ENCODE measurements at regions not wholly inside any gene's neighbourhood (a gene's known extent, or its start where the extent isn't known, plus 50 kb on each side); places are given as distances from the start of the nearest gene placed in this dataset.

GRCh38 chr2:209305746-209306196, 118.1 kb upstream of the MAP2 start:
- TF ChIP-seq CTCF (IDR thresholded peaks at IDR 0.05; ENCODE audit: low read depth, low read length), result no peak
- TF ChIP-seq POLR2A (IDR thresholded peaks at IDR 0.05; ENCODE audit: extremely low read depth, insufficient read length), result no peak
- TF ChIP-seq MYC (IDR thresholded peaks at IDR 0.05; ENCODE audit: low read depth, low read length), result no peak
- TF ChIP-seq MAX (IDR thresholded peaks at IDR 0.05; ENCODE audit: low read depth, low read length), result no peak

Measured in NB4 (cell line).